H1 (cell line): ENCODE measurements at regions not wholly inside any gene's neighbourhood (a gene's known extent, or its start where the extent isn't known, plus 50 kb on each side); places are given as distances from the start of the nearest gene placed in this dataset.

Experiments
- CTCF ChIA-PET: fragments of 300-600 bp; sonication (Branson Sonifier 250); formaldehyde crosslinking; loops from one replicate; lab custom pipeline; 2021; ENCODE audit not compliant: partially characterized antibody; lab: Charles Lee
- POLR2A ChIA-PET: fragments of 300-600 bp; sonication (Branson Sonifier 250); formaldehyde crosslinking; loops from one replicate; lab custom pipeline; 2021; ENCODE audit warnings: inconsistent platforms; ENCODE audit not compliant: partially characterized antibody; lab: Charles Lee
- DNase-seq, 2 experiments: peaks; one replicate each; pipeline versions ENCODE4 v3.0.0 to v3.0.0-alpha.2; 2010 to 2022; ENCODE audit warnings: low spot score in 2 of 2, low read depth in 1 of 2, mixed read lengths in 1 of 2
- FAIRE-seq: peaks from 2 replicates; lab custom pipeline; 2011; peaks lifted over from hg19 to GRCh38; lab: Jason Lieb, UNC
- H2AFZ ChIP-seq: 2 replicates; pipeline ENCODE4 v1.8.1; 2012; ENCODE audit warnings: low read length, inconsistent platforms
- H2AK5ac ChIP-seq: 2 replicates; pipeline ENCODE4 v1.6.1; 2013; ENCODE audit warnings: low read depth, low read length
- H2BK120ac ChIP-seq: replicated peaks from 2 replicates; pipeline ENCODE3; 2013; ENCODE audit warnings: low read depth, low read length, inconsistent platforms
- H2BK12ac ChIP-seq: 2 replicates; pipeline ENCODE4 v1.6.1; 2013; ENCODE audit warnings: low read depth, low read length
- H2BK15ac ChIP-seq: 2 replicates; pipeline ENCODE4 v1.6.1; 2013; ENCODE audit warnings: low read length
- H2BK20ac ChIP-seq: 2 replicates; pipeline ENCODE4 v1.6.1; 2013; ENCODE audit warnings: low read length
- H2BK5ac ChIP-seq: 2 replicates; pipeline ENCODE4 v1.6.1; 2013; ENCODE audit warnings: low read depth, low read length
- H3K14ac ChIP-seq: 2 replicates; pipeline ENCODE4 v1.6.1; 2013; ENCODE audit warnings: inconsistent platforms; ENCODE audit not compliant: insufficient read length
- H3K18ac ChIP-seq: 2 replicates; pipeline ENCODE4 v1.6.1; 2013; ENCODE audit warnings: low read length; ENCODE audit errors: extremely low read depth
- H3K23ac ChIP-seq: 2 replicates; pipeline ENCODE4 v1.6.1; 2013; ENCODE audit warnings: inconsistent platforms; ENCODE audit not compliant: insufficient read length
- H3K23me2 ChIP-seq: 2 replicates; pipeline ENCODE4 v1.6.1; 2013; ENCODE audit warnings: low read depth, low read length
- H3K27ac ChIP-seq: 2 replicates; pipeline ENCODE4 v1.6.1; 2011; ENCODE audit warnings: low read depth, low read length, inconsistent platforms
- H3K27me3 ChIP-seq, 4 experiments: replicated peaks in 1 of 4; 1 replicate in 1 of 4; 2 replicates in 3 of 4; pipeline versions ENCODE4 v1.6.1 to v1.8.1; 2011 to 2013; ENCODE audit warnings: low read length in 3 of 4, mild to moderate bottlenecking in 3 of 4, inconsistent platforms in 2 of 4, mixed read lengths in 2 of 4, moderate library complexity in 1 of 4; ENCODE audit not compliant: control insufficient read depth in 3 of 4, insufficient read depth in 3 of 4; ENCODE audit errors: extremely low read depth in 1 of 4
- H3K36me3 ChIP-seq, 4 experiments: 2 replicates each; pipeline versions ENCODE4 v1.6.1 to v1.8.1; 2011 to 2013; ENCODE audit warnings: mild to moderate bottlenecking in 4 of 4, low read length in 3 of 4, moderate library complexity in 2 of 4, control low read depth in 1 of 4, inconsistent platforms in 1 of 4; ENCODE audit not compliant: insufficient read depth in 4 of 4, control insufficient read depth in 2 of 4
- H3K4ac ChIP-seq: replicated peaks from 2 replicates; pipeline ENCODE3; 2013; ENCODE audit warnings: low read length, low read depth, mixed read lengths, inconsistent platforms; ENCODE audit not compliant: insufficient read length
- H3K4me1 ChIP-seq, 4 experiments: replicated peaks in 1 of 4; 1 replicate in 1 of 4; 2 replicates in 3 of 4; pipeline versions ENCODE4 v1.6.1 to v1.8.1; 2011 to 2013; ENCODE audit warnings: low read length in 3 of 4, inconsistent platforms in 2 of 4, mixed read lengths in 1 of 4; ENCODE audit not compliant: insufficient read depth in 4 of 4, control insufficient read depth in 3 of 4
- H3K4me2 ChIP-seq, 2 experiments: 2 replicates each; pipeline versions ENCODE4 v1.6.1 to v1.8.1; 2011 to 2013; ENCODE audit warnings: low read depth in 2 of 2, low read length in 2 of 2, control low read depth in 1 of 2, inconsistent platforms in 1 of 2, mild to moderate bottlenecking in 1 of 2; ENCODE audit not compliant: insufficient read depth in 1 of 2
- H3K4me3 ChIP-seq, 4 experiments: fragments of 200-600, 300-600 bp in 1 of 4; sonication (generic), shearing (Covaris generic), sonication (Bioruptor Twin) in 1 of 4; 2 replicates each; pipeline versions ENCODE4 v1.5.1 to v1.8.1; 2011 to 2016; ENCODE audit warnings: low read length in 4 of 4, low read depth in 3 of 4, control low read depth in 2 of 4, inconsistent platforms in 2 of 4, mild to moderate bottlenecking in 2 of 4, mixed read lengths in 1 of 4, moderate library complexity in 1 of 4; ENCODE audit not compliant: insufficient read depth in 2 of 4; ENCODE audit errors: extremely low read depth in 1 of 4
- H3K56ac ChIP-seq: replicated peaks from 2 replicates; pipeline ENCODE3; 2013; ENCODE audit warnings: low read depth, mild to moderate bottlenecking, mixed read lengths, low read length, inconsistent platforms; ENCODE audit not compliant: insufficient read length
- H3K79me1 ChIP-seq: 2 replicates; pipeline ENCODE4 v1.6.1; 2013; ENCODE audit warnings: low read depth, low read length, control low read depth
- H3K79me2 ChIP-seq, 2 experiments: 2 replicates each; pipeline versions ENCODE4 v1.6.1 to v1.8.1; 2012 to 2013; ENCODE audit warnings: low read length in 2 of 2, mild to moderate bottlenecking in 2 of 2, inconsistent platforms in 1 of 2; ENCODE audit not compliant: insufficient read depth in 2 of 2, control insufficient read depth in 1 of 2
- H3K9ac ChIP-seq, 4 experiments: replicated peaks in 1 of 4; 1 replicate in 1 of 4; 2 replicates in 3 of 4; pipeline versions ENCODE4 v1.6.1 to v1.8.1; 2011 to 2013; ENCODE audit warnings: low read depth in 3 of 4, low read length in 3 of 4, control low read depth in 2 of 4, mild to moderate bottlenecking in 2 of 4, moderate library complexity in 2 of 4, inconsistent platforms in 1 of 4; ENCODE audit errors: extremely low read depth in 1 of 4
- H3K9me3 ChIP-seq, 2 experiments: 2 replicates each; pipeline versions ENCODE4 v1.6.1 to v1.8.1; 2012 to 2013; ENCODE audit warnings: mild to moderate bottlenecking in 2 of 2, moderate library complexity in 2 of 2, control low read depth in 1 of 2, inconsistent platforms in 1 of 2, low read depth in 1 of 2, low read length in 1 of 2, mixed read lengths in 1 of 2; ENCODE audit not compliant: insufficient read depth in 2 of 2
- H4K20me1 ChIP-seq, 2 experiments: replicated peaks in 1 of 2; 2 replicates each; pipeline versions ENCODE3 to v1.8.1; 2011 to 2013; ENCODE audit warnings: inconsistent platforms in 2 of 2, low read length in 2 of 2, mild to moderate bottlenecking in 1 of 2; ENCODE audit not compliant: insufficient read depth in 2 of 2, control insufficient read depth in 1 of 2
- H4K5ac ChIP-seq: 2 replicates; pipeline ENCODE4 v1.6.1; 2013; ENCODE audit warnings: low read length, low read depth, mixed read lengths, inconsistent platforms; ENCODE audit not compliant: insufficient read length
- H4K8ac ChIP-seq: 2 replicates; pipeline ENCODE4 v1.8.0; 2013; ENCODE audit warnings: mild to moderate bottlenecking, moderate library complexity, low read length, inconsistent platforms; ENCODE audit not compliant: insufficient read depth; ENCODE audit errors: extremely low read depth
- H4K91ac ChIP-seq: replicated peaks from 2 replicates; pipeline ENCODE3; 2013; ENCODE audit warnings: low read length, mixed read lengths, inconsistent platforms; ENCODE audit not compliant: insufficient read length
- BACH1 ChIP-seq: IDR thresholded peaks from 2 replicates; pipeline ENCODE4 v1.6.1; 2012; ENCODE audit warnings: low read length, improper control_type of control experiment
- BRCA1 ChIP-seq: IDR thresholded peaks from 2 replicates; pipeline ENCODE4 v1.6.1; 2012; ENCODE audit warnings: low read depth, low read length, improper control_type of control experiment
- EP300 ChIP-seq, 2 experiments: IDR thresholded peaks; 1 replicate in 1 of 2; 2 replicates in 1 of 2; pipeline ENCODE4 v1.6.1; 2011 to 2012; ENCODE audit warnings: low read depth in 2 of 2, low read length in 2 of 2, mild to moderate bottlenecking in 2 of 2, borderline replicate concordance in 1 of 2, inconsistent platforms in 1 of 2, moderate library complexity in 1 of 2
- EZH2 ChIP-seq: fragments of 200-600 bp; sonication (generic); IDR thresholded peaks from 2 replicates; pipeline ENCODE4 v1.7.1; 2012; ENCODE audit warnings: low read depth, mild to moderate bottlenecking, moderate library complexity, low read length, inconsistent platforms; ENCODE audit not compliant: severe bottlenecking
- GABPA ChIP-seq: IDR thresholded peaks from 2 replicates; pipeline ENCODE4 v1.6.1; 2011; ENCODE audit warnings: mild to moderate bottlenecking, low read length, moderate library complexity, borderline replicate concordance; ENCODE audit not compliant: insufficient read depth
- HDAC6 ChIP-seq: IDR thresholded peaks from one replicate; pipeline ENCODE4 v1.7.1; 2012; ENCODE audit warnings: low read depth, mild to moderate bottlenecking, inconsistent platforms, low read length, moderate library complexity
- JUN ChIP-seq: IDR thresholded peaks from 2 replicates; pipeline ENCODE4 v1.6.1; 2011; ENCODE audit warnings: low read depth, mild to moderate bottlenecking, improper control_type of control experiment, low read length
- JUND ChIP-seq: IDR thresholded peaks from 2 replicates; pipeline ENCODE4 v1.6.1; 2011; ENCODE audit warnings: mild to moderate bottlenecking, improper control_type of control experiment, low read length
- RAD21 ChIP-seq, 2 experiments: IDR thresholded peaks in 1 of 2; conservative IDR thresholded peaks in 1 of 2; 2 replicates each; pipeline ENCODE4 v1.6.1; 2011; ENCODE audit warnings: low read depth in 2 of 2, low read length in 2 of 2, improper control_type of control experiment in 1 of 2, inconsistent platforms in 1 of 2, mild to moderate bottlenecking in 1 of 2, moderate library complexity in 1 of 2
- SAP30 ChIP-seq: fragments of 300-600 bp; sonication (generic); IDR thresholded peaks from 2 replicates; pipeline ENCODE4 v1.7.1; 2012; ENCODE audit warnings: low read length, moderate library complexity, mild to moderate bottlenecking, inconsistent platforms; ENCODE audit not compliant: insufficient read depth, insufficient replicate concordance
- SIRT6 ChIP-seq: IDR thresholded peaks from one replicate; pipeline ENCODE4 v1.7.1; 2012; ENCODE audit warnings: low read length, inconsistent platforms
- SP2 ChIP-seq: IDR thresholded peaks from 2 replicates; pipeline ENCODE4 v1.6.1; 2012; ENCODE audit warnings: mild to moderate bottlenecking, low read length, inconsistent platforms
- ZNF274 ChIP-seq: IDR thresholded peaks from 2 replicates; pipeline ENCODE4 v1.7.0; 2012; ENCODE audit warnings: low read length, borderline replicate concordance; ENCODE audit errors: extremely low read depth
- WGBS, 2 experiments: shearing (Covaris generic) in 1 of 2; methylation state at CpG; one replicate each; pipeline versions ENCODE4 v1.1.6 to v1.1.7; 2013 to 2015; ENCODE audit warnings: low lambda C conversion rate in 2 of 2, mixed read lengths in 2 of 2, inconsistent platforms in 1 of 2, low coverage in 1 of 2, missing lambda C conversion rate in 1 of 2; ENCODE audit not compliant: insufficient replicate concordance in 2 of 2, insufficient coverage in 1 of 2, insufficient read length in 1 of 2; ENCODE audit errors: extremely low coverage in 1 of 2, missing lambda C conversion rate in 1 of 2; 5-methylcytosine and 5-hydroxymethylcytosine counted together
- TF ChIP-seq, protein P1 (sequence below): IDR thresholded peaks from 2 replicates; pipeline ENCODE4 v1.6.1; 2012; ENCODE audit warnings: inconsistent platforms

DNA sequence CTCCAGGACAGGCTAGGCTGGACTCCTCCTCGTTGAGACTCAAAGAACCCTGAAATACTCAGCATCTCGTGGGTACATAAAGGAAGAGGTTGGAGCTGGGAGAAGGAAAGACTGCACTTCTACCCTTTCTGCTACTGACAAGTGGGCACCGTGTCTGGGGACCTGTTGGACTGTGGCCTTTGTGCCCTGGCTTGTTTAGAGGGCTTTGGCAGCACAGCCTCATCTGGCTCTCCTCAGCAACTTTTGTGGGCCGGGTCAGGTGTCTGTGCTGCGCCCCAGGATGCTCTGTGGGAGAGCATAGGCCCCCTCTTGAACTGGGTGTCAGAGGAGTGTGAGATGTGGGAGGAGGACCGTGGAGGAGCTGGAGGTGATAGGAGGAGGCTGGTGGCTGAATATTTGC, 142.4 kb downstream of the FCRL5 start:
- H2BK5ac ChIP-seq = no peak overlapping the region
- no peaks in the 10 kb centered on the region for H3K9me3 ChIP-seq
- no peak overlapping the region for H2BK15ac ChIP-seq
- no peaks in the 10 kb centered on the region for H4K20me1 ChIP-seq
- ChIA-PET CTCF (interaction anchor here (0.6 kb wide), 1 partner anchor 9 kb away, joined by 3 read pairs; no protein-coding TSS in a partner anchor), POLR2A (no interaction called here)
- no peaks in the 10 kb centered on the region for H3K36me3 ChIP-seq
- H3K23me2 ChIP-seq = no peaks in the 10 kb centered on the region
- no peak overlapping the region for H3K14ac ChIP-seq
- H3K4me2 ChIP-seq = no peak overlapping the region
- H2BK12ac ChIP-seq = no peak overlapping the region
- no peaks in the 10 kb centered on the region for H3K4me1 ChIP-seq
- H3K79me2 ChIP-seq = no peaks in the 10 kb centered on the region
- H3K4me3 ChIP-seq = no peak overlapping the region
- DNase-seq = no peak
- H2BK20ac ChIP-seq = no peak overlapping the region
- no peak overlapping the region for H4K91ac ChIP-seq
- no peaks in the 10 kb centered on the region; a peak in 1 of 7 replicates for H3K27me3 ChIP-seq
- H2BK120ac ChIP-seq = no peak overlapping the region
- H4K8ac ChIP-seq = no peak overlapping the region; the same call in 1 of the 2 replicates
- H2AFZ ChIP-seq = no peak overlapping the region
- no peak overlapping the region for H3K9ac ChIP-seq
- no peaks in the 10 kb centered on the region for H3K79me1 ChIP-seq
- no peak overlapping the region for H3K23ac ChIP-seq
- H3K27ac ChIP-seq = no peak overlapping the region
- no peak overlapping the region for H2AK5ac ChIP-seq
- H3K18ac ChIP-seq = no peak overlapping the region
- H3K56ac ChIP-seq = no peak overlapping the region
- no peak overlapping the region for H4K5ac ChIP-seq
- FAIRE-seq = no peak
- no peak overlapping the region for H3K4ac ChIP-seq
- 83% methylated on average over 6 of the region's 6 CpGs; no CpG with 5 or more reads in 1 of the 2 experiments for WGBS, 2 experiments
- TF ChIP-seq GABPA (no peak), BRCA1 (no peak), HDAC6 (no peak), BACH1 (no peak), SAP30 (no peak), JUND (no peak), JUN (no peak), SP2 (no peak), SIRT6 (no peak), EP300 (IDR thresholded peaks at IDR 0.05; ENCODE audit: borderline replicate concordance in 1 of 2, low read depth in 2 of 2, low read length in 2 of 2) (no peak), RAD21 (IDR thresholded peaks at IDR 0.05 in 1 of 2, conservative IDR thresholded peaks at IDR 0.05 in 1 of 2; ENCODE audit: low read depth in 2 of 2, low read length in 2 of 2) (no peak), EZH2 (no peak), ZNF274 (no peak)
- TF ChIP-seq, protein P1, sequence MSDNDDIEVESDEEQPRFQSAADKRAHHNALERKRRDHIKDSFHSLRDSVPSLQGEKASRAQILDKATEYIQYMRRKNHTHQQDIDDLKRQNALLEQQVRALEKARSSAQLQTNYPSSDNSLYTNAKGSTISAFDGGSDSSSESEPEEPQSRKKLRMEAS = no peak
